Brain pericyte (primary cell): ENCODE measurements at regions not wholly inside any gene's neighbourhood (a gene's known extent, or its start where the extent isn't known, plus 50 kb on each side); places are given as distances from the start of the nearest gene placed in this dataset.

Source experiments
- DNase-seq: peaks from one replicate; pipeline ENCODE4 v3.0.0-alpha.2; 2012; ENCODE audit warnings: low read depth, low spot score

GRCh38 chr11:79822766-79823165, 381.9 kb upstream of the TENM4 start:
- DNase-seq, result no peak

DNA sequence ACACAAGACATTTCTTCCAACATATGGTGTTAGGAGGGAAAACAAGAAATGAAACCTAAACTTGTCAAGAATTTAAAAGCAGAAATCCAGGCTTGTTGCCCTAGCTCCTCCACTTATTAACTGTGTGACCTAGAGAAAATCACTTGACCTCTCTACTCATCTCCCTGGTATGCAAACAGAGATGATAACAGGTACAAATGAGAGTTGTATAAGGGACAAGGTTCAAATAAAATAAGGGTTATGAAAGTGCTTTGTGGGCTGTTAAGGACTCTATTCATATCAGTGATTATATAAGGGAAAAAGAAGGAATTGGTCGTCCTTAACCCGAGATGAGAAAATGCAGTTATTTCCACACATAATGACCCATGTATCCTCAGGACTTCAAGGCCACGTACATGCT, 372.7 kb upstream of the TENM4 start:
- no peak for DNase-seq

GRCh38 chr11:79809487-79809886, 368.7 kb upstream of the TENM4 start:
- no peak for DNase-seq

- no peak for DNase-seq
Observed at GRCh38 chr11:79807506-79807905, 366.7 kb upstream of the TENM4 start.

DNA sequence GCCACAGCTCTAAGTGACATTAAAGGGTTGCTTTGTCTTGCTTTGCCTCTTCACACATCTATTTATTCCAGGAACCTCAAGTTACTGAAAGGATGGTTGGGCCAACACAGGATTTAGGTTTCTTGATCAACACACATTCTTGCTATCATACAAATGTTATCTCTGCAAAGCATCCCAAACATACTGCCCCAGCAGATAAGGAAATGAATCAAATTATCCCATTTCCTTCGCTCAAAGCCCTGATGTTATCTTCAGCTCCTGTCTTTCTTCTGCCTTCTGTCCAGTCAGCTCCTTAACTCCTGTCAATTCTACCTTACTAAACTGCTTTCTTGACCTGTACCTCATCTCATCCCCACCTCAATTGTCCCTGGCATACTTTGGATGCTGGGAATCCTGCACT, 355.9 kb upstream of the TENM4 start:
- no peak for DNase-seq

GRCh38 chr11:79794484-79795393, 353.9 kb upstream of the TENM4 start:
- no peak for DNase-seq

GRCh38 chr11:79794057-79794456, 353.2 kb upstream of the TENM4 start:
- no peak for DNase-seq

GRCh38 chr11:79786961-79787360, 346.1 kb upstream of the TENM4 start:
- no peak for DNase-seq

DNA sequence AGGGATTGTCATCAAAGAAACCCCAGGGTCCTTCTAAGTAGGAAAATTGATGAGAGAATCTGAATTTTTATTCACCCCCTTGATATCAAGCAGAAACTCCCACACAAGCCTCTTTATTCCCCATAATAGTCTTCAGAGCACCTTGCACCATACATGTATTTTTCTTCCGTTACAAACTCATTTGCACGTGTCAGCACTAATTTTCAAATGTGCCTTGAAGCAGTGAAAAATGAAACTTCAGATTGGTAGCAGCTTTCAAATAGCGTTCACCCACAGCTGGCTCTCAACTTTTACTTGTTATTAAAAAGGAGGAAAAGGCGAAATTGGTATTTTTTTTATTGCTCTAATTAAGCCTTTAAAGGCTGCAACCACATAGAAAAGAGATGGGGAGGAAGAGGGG, 343.0 kb upstream of the TENM4 start:
- DNase-seq, result no peak

GRCh38 chr11:79768343-79768742, 327.5 kb upstream of the TENM4 start:
- DNase-seq, result no peak

DNA sequence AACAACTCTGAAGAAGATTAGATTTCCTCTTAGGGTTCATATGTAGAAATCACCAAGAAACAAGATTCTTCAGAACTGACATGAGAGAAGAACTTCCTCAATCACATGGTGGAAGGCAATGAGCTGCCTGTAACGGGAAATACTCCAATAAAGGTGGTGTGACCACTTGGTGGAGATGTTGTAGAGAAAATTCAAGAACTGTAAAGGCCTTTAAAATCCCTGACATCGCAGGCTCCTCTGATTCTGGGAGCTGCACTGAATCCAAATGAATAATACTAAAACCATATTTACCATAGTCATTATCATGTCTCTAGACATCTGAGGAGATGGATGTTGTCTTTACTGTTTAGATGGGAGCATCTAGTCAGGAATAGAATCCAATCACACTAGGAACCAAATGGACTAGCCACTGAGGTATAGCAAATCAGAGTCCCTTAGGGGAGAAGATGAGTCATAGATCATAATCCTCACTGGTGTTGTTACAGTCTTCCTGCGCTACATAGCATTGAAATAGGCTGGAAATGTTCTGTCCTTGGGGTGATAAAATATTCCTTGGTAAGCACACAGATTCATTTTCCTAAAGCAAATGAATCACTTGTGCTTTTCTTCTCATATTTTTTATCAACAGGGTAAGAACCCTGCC, 321.6 kb upstream of the TENM4 start:
- DNase-seq, result no peak

DNA sequence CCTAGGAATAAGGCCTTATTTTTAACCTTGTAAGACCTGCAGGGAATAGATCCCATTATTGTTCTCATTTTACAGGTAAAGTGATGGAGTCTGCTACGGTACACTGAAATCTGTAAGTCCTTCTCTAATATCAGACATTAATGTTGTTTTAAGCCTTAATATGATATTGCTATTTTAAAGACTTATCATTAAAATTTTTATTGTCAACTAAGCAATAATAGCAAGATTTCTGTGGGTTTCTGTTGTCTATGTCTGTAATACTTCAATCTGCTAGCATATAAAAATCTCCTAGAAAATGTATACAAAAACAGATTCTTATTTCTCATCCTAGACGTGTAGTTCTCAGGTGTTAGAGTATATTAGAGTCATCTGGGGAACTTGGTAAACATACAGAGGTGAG, 317.5 kb upstream of the TENM4 start:
- DNase-seq, result no peak

DNA sequence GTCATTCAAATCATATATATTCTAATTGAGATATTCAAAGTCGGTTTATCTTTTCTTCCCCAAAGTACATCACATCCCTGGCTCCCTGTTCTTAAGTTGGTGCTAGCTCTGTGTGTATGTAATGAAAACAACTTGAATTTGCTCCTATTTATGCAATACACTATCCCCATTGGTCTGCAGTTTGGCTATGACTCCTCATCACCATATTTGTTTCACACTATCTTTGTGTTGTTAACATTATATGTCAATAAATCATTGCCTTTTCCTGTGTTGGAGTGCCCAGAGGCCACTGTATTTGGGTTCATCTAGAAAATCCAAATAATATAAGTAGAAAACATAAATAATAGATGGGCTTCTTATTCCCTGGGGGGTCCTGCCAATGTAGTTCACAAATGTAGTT, 306.6 kb upstream of the TENM4 start:
- DNase-seq, result no peak

- DNase-seq, result no peak
Observed at GRCh38 chr11:79744941-79745340, 304.1 kb upstream of the TENM4 start.

- no peak for DNase-seq
Observed at GRCh38 chr11:79742176-79742575, 301.3 kb upstream of the TENM4 start.

DNA sequence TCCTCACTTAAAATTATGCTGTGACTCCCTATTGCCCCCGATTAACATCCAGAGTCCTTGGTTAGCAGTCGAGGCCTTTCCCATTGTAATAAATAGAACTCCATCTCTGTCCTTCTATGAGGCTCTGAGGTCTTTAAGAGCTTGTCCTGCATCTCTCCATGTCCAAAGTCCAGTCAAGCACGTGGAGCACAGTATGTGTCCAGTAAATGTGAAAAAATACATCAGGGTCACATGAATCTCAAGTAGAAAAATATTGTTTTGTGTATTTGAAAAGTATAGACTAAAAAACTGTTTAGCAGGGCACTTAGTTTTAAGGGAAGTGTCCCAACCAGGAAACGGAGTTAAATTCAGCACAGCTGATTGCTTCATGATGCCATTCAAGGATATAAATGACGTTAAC, 298.8 kb upstream of the TENM4 start:
- DNase-seq, result no peak

- DNase-seq, result no peak
Observed at GRCh38 chr11:79727221-79727620, 286.4 kb upstream of the TENM4 start.

GRCh38 chr11:79720115-79720514, 279.3 kb upstream of the TENM4 start:
- no peak for DNase-seq

DNA sequence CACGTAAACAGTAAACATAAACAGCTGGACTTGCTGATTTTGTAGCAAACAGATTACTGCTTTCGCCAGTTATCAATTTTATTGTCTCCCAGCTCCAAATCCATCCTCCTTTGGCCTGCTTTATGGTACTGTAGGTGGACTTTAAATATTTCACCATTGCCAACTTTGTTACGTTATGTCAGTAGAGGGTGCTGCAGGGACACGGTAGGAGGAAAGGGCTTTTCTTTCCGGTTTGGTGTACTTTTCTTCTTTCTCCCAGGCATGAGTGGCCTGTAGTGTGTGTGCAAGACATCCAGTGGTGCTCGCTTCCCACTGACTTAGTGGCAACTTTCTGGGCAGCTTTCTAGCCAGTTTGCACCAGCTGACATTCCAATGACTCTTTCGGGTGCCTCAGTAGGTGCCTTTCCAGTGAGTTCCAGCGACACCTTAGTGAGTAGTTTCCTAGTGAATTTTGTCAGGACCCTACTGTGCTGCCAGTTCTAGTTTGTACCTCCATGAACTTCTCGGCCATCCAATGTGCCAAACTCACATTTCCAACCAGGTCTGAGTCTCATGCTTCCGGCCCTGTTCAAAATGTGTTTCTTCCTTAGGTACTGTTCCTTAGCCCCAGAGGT, 267.6 kb upstream of the TENM4 start:
- peak; percentile 17 for DNase-seq

GRCh38 chr11:79705648-79706047, 264.8 kb upstream of the TENM4 start:
- DNase-seq, result no peak

DNA sequence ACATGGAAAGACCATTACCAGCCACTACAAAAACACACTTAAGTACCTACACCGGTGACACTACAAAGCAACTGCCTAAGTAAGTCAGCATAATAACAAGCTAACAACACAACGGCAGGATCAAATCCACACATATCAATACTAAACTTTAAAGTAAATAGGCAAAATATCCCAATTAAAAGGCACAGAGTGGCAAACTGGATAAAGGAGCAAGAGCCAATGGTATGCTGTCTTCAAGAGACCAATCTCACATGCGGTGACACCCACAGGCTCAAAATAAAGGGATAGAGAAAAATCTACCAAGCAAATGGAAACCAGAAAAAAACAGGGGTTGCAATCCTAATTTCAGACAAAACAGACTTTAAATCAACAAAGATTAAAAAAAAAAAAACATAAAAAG, 261.5 kb upstream of the TENM4 start:
- no peak for DNase-seq

- DNase-seq, result no peak
Observed at GRCh38 chr11:79699246-79699645, 258.4 kb upstream of the TENM4 start.

- no peak for DNase-seq
Observed at GRCh38 chr11:79697905-79698304, 257.1 kb upstream of the TENM4 start.
